Endothelial cell of hepatic sinusoid (primary cell): ENCODE measurements at regions not wholly inside any gene's neighbourhood (a gene's known extent, or its start where the extent isn't known, plus 50 kb on each side); places are given as distances from the start of the nearest gene placed in this dataset.
"Not testable (repeated sequence)": the region's sequence is repeated elsewhere in the genome, so short reads cannot be mapped to it uniquely, and the experiment has no call there.

ENCODE experiments used
- in situ Hi-C: cut with HindIII; loops from 2 replicates; pipeline ENCODE4 v1.10.0; 2017; ENCODE audit warnings: low sequenced_read_pairs

DNA sequence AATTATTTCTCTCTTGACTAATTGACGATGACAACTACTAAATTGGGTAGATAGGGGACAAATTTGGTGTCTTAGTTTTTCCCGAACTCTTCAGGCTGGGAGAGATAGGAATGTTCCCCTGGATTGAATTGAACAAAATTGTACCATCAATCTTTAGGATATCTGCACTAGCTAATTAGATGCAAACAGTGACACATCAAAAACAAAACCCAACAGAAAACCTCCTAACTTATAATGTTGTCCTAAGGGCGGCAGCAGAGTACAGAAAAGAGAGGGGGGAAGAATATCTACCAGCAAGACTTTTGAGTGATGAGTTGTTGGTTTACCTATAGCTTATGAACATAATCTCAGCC is 342.9 kb downstream of the INSIG2 start:
- in situ Hi-C loops = no loop called here

DNA sequence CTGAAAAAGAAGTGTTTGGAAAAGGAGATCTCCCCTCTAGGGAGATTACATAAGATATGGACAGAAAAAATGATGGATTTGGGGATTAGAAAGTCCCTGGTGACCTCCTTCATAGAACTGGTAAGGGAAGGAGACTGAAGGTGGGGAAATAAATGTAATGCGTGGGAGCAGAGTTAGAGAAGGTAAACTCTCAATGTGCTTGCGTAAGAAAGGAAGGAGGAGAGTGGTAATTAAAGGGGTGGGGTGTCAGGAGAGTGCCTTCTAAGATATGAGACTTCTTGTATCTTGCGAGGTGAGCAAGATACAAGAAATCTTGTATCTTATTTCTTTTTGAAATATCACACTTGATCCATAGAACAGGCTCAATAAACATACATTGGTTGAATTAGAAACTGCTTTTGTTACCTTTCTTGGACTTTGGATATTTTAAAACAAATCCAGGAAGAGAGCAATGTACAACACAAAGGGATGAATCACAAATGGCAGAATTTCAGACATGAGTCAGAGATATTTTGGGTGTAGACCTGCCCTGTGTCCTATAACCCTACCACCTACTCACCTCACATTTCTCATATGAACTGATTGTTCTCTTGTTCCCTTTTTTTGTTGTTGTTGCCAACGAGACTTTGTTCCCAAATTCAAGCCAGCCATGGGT is 342.4 kb downstream of the INSIG2 start:
- in situ Hi-C loops = no loop called here

DNA sequence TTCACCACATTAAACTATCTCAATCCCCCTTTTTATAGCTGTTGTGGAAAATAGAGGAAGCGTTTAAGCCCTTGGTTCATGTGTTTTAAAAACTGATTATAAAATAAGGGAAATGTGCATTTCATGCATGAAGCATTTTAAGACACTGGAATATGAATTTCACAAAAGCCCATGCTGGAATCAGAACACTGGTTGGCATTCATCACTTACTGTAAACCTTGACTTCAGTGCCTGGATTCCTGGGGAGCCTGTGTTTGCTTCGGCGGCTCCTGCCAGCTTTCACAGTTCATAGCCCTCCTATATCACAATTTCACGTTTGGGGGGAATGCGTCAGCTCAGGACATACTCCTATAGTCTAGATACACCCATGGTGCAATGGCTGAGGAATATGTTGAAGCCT is 336.9 kb downstream of the INSIG2 start:
- in situ Hi-C loops = no loop called here

DNA sequence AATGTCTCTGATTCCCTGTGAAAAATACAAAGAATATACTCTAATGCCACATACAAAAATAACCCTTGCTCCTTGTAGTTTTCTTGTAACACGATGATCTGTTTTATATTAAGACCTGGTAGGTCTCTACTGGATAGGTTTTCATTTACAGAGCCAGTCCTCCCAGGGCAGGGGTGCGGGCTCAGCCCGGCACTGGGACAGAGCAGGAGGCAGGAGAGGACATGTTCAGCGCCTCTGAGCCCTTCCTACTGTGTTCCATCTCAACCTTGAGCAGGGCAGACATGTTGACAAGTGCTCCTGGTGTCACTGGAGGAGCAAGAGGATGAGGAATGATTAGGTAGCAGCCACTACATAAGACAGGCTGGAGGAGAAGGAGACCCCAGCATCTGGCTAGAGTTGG is 335.5 kb downstream of the INSIG2 start:
- in situ Hi-C loops = no loop called here

DNA sequence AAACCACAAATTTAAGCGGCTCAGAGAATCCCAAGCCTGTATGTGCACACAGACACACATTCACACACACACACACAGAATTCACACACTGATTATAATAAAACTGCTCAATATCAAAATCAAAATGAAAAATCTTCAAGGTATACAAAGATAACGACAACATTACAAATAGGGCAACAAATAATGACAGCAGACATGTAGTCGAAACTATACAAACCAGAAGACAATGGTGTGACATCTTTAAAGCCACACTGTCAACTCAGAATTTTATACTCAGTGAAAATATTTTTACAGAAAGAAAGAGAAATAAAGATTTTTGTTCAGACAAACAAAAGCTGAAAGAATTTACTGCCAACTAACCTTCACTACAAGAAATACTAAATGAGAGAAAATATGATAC is 333.4 kb downstream of the INSIG2 start:
- in situ Hi-C loops = no loop called here

DNA sequence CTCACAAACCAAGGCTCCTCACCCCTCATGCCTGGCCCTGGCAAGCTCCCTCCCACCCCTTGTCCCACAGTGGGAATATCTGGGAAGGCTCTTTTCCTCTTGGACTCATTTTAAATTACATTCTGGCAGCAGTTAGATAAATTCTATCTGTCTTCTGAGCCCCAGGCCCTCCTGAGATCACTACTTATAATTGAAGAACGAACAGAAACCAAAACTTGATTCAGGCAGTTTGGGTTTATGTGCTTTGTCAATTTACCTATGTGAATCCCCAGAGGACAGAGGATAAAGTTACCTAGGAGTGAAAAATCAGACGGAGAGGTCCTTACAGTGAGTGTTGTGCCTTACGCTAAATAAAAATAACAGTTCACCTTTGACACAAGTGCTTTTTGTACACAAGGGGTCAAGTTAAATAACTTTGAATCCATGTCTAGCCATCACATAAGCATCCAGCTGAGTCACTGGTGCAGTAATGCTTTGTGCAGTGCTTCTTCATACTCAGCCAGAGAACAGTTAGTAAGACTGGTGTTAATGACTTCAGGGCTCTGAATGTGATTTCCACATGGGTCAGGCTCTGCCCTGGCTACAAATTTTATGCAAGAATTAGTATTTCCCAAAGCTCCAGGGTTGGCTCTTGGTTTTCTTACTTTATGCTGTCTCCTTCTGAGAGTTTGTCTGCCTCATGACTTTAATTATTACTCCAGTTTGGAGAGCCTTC is 329.3 kb downstream of the INSIG2 start:
- in situ Hi-C loops = no loop called here

DNA sequence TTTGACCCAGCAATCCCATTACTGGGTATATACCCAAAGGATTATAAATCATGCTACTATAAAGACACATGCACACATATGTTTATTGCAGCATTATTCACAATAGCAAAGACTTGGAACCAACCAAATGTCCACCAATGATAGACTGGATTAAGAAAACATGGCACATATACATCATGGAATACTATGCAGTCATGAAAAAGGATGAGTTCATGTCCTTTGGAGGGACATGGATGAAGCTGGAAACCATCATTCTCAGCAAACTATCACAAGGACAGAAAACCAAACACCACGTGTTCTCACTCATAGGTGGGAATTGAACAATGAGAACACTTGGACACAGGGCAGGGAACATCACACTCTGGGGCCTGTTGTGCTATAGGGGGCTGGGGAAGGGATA is 326.9 kb downstream of the INSIG2 start:
- in situ Hi-C loops = not testable (repeated sequence)

DNA sequence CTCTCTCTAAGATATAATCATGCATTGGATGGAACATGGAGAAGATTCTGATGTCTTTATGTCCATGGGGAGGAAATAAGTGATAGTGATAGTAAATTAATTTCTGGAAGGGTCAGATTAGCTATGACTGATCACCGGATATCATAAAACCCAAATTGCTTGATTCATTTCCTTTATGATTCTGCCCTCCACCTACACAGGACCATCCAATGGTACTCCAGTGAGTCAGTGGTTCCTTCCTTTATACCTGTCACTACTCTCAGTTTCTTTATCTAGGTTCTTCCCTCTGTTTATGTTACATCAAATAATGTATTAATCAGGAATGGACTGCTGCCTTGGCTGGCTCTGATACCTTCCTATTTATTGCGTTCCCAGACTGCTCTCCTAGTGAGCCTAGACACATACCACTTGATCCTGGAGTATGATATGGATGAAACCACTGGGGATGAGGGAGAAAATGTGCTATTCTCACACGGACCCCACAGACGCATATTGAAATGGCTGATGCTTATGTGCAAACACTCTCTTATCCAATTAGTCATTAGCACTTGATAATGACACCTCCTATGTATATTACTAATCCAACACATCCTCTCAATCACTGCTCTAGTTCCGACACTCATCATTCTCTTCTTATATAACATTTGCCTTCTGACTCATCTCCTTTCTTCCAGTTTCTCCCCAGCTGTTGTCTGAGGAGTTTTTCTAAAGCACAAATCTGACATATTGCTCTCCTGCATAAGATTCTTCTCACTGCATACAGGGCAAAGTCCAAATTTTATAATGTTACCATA is 315.6 kb downstream of the INSIG2 start:
- in situ Hi-C loops = no loop called here

DNA sequence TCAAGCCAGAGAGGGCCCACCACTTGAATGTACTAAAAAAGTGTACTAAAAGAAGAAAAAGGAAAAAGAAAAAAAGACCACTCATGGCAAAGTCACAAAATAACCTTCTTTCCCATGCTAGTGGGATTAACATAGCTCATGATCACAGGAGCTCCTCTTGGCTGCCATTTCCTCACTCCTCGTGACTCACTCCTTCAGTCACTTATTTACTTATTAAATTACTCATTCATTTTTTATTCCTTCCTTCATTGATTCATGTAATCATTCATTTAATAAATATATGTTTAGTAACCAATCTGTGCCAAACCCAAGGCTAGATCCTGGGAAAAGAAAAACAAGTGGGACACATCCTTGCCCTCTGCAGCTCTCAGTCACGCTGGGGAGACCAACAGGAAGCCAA is 300.5 kb downstream of the INSIG2 start:
- in situ Hi-C loops = no loop called here

DNA sequence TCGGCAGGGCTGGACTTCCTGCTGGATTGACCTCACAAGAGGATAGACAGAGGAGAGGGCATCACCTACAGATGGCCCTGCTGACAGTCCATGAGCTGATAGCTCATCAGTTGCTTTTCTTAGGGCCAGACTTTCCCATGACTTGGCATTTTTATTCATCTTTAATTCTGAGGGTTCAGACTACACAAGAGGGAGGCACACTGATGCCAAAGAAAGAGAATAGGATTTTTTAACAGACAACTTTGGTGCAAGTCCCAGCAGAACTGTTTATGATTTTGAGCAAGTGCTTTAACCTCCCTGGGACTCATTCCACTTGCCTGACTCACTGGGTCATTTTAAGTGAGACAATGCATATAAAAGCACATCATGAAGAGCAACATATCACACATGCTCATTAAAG is 299.2 kb downstream of the INSIG2 start:
- in situ Hi-C loops = no loop called here

DNA sequence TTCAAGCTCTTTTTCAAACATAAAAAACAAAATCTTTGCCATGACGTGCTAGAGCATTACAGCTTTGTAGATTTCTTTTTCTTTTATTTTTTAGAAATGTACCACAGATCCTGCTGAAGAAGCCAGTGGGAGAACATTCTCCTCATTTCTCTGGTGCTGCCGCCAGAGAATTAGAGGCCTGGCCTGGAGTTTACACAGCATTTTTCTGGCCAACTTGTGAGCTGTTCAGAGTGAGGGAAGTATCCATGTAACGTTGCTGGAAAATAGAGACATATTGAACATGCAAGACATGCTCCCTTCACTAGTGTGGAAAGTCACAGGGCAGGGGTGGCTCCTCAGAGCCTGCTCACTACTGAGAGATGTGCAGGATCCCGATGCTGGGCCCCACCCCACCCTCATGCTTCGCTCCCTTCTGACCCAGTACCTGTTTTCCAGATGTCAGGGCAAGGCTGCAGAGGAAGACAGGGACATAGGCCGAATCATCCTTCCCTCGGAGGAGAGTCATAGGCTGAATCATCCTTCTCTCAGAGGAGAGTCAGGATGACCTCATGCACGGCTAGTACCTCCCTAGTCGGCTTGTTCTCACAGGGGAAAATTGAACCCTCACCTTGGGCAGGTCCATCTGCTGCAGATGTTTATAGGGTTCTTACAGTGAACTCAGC is 298.5 kb downstream of the INSIG2 start:
- in situ Hi-C loops = no loop called here

DNA sequence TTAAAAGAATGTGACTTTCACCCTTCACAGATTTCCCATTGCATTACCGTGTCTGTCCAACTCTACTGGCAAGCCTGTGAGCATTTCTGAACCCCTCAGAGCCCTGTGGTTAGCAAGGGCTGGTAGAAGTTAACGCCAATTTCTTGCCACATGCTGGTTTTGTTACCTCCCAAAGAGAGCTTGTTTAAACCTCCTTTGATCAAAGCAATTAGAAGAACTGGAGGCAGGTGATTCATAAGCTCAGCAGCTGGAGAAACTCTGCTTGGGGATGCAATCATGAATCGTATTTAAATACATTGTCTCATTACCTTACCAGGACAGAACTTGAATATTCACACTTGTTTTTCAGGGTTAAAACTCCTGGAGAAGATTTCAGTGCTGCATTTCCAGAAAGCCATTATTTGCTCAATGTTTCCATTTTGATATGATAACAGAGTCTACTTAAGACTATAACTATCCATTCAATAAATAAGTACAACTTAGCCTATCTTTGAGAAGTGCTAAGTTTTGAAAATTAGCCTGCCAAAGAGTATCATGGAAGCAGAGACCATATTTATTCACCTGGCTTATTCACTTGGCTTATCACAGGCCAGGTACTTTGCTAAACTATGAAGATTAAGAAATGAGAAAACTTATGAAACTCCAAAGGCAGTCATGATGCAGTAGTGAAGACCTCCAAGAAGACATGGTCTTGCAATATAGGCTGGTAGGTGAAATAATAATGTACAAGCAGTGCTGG is 292.8 kb downstream of the INSIG2 start:
- in situ Hi-C loops = no loop called here

DNA sequence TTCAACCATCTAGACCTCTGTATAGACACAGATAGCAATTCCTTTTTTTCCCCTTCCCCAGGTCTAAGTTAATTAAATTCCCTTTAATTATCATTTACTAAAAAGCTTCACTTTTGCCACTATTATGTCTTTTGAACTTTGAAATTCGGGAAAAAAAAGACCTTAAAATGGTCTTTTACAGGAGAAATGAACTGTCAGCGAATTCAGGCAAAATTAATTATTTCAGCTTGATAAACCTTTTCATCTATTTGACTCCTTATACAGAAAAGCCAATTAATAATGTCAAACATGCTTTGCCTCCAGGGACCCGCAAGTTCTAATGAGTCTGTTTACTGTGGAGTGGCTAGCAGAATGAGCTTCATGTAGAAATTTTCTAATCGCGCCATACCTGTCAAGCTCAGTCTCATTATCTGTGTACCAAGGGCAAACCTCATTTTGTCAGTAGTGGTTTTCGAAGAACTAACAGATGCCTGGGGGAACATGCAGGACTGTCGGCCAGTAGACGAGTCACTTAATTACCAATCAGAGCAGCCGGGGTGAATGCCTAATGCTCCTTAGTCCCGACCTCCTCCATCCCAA is 287.7 kb downstream of the INSIG2 start:
- in situ Hi-C loops = no loop called here

DNA sequence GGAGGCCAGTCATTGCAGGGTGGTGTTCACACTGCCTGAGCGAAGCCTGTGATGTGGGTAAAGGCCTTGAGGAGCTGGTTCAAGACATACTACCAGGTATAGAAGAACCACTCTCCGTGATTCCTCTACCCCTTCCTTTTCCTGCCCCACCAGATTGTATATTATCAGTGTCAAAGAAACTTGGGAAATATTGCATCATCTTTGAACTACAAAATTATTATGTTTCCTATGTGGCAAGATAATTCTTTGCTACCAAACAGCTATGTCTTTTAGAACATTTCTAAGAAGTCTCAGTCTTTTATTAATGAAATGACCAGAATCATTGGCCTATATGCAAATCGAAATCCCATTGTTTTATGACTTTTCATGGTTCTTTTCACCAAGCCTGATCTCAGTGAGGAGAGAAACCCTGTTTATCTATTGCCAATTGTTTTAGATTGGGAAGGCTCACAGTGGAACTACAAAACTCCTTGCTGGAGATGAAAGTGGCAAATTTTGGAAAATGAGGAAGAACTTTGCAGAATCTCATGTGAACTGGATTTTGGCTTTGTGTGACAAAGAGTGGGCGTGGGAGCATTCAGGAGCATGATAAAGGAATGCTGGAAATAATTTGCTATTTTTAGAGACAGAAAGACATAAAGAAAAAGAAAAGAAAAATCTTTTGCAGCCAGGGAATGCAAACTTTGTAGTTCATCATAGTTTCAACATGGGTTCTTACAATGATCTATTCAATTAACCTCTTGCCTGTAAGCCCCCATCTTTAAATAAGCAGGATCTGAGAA is 286.9 kb downstream of the INSIG2 start:
- in situ Hi-C loops = no loop called here

DNA sequence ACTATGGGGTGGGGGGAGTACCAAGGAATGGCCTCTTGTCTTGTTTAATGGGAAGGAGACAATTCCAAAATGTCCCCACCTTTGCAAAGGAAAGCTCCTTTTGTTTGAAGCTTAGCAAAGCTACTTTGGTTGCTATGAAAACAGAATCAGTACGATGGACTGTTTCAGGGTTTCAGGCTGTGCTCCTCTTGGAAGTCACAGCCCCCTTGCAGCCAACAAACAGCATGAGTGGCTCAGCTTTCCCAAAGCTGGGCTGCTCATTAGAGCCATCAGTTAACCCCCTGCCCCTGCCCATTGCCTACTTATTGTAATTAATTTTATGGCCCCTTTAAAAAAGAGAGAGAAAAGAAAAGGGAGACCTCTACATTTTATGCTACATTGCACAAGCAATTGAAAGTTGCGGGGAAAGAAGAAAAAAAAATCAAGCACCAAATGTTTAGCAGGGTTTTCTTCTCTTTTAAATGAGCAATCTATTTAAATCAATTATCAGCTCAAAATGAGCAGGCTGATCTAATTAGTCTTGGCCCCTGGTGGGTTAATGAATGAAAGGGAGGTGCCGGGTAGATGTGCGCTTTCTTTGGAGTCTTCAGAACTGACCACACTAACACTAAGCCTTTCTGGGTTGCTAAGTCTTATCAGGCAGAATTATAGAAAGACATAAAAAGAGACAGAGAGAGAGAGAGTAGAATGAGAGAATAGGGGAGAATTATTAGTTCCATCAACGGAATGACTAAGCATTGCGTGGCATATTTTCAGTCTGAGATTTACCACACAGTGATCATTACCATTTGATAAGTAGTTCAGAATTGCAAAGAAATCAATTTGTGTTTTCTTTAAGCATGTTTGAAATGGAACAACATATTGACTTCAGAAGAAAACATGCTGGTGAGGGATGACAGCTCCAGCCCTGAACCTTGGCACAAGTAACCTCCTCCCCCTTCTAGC is 284.9 kb downstream of the INSIG2 start:
- in situ Hi-C loops = no loop called here

DNA sequence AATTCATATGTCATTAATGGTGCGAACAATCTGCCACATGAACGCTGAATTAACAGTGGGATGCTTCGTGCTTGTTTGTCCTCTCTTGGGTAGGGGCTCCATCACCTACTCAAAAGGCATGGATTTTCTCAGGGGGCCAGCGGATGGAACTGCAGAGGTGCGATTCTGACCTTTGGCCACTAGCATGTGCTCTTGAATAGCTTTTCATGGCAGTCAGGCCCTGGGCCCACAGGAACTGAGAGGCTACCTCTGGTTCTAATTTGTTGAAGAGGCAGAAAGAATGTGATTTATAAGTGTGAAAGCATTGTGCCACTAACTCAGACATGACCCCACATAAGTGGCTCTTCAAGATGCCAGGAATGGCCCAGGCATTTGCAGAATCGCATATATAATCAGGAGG is 283.2 kb downstream of the INSIG2 start:
- in situ Hi-C loops = no loop called here

DNA sequence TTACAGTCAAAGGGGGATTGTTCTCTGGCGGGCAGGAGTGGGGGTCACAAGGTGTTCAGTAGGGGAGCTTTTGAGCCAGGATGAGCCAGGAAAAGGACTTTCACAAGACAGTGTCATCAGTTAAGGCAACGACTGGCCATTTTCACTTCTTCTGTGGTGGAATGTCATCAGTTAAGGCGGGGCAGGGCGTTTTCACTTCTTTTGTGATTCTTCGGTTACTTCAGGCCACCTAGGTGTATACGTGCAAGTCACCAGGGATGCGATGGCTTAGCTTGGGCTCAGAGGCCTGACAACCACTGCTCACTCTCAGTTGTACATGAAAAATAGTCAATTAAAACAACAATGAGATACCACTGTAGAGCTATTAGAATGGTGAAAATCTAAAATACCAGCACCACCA is 281.2 kb downstream of the INSIG2 start:
- in situ Hi-C loops = not testable (repeated sequence)

DNA sequence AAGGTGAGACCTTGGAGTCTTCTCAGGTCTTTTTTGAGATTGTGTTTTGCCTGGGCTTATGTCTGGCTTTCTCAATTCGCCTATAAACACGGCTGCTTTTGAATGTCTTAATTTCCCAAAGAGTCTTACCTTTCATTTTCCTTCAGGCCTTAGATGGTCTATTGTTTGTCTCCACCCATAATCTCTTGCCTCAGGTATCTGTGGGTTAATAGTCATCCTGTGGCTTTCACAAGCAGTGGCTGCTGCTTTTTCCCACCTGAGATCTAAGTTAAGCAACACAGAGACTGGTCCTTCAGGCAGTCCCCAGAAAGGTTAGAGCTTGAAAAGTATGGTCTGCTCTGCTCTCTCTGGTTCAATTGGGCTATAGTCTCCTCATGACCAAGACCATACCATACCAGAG is 275.3 kb downstream of the INSIG2 start:
- in situ Hi-C loops = no loop called here

DNA sequence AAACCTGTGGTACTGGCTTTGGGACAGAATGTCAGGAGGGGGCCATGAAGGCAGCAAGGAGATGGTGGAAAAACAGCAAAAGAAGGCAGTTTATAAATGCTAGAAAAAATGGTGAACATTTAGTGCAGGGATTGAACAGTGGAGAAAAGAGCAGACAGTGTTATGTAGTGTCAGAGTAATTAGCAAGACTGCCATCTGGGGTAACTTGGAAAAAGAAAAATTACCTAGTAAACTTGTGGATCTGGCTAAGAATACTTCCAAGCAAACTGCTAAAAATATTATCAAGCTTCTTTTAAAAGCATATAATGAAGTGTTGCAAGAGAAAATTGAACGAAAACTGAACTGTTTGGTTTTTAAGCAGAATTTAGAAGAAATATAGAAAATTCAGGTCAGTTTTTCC is 267.8 kb downstream of the INSIG2 start:
- in situ Hi-C loops = no loop called here
